H1 (cell line): ENCODE measurements at regions not wholly inside any gene's neighbourhood (a gene's known extent, or its start where the extent isn't known, plus 50 kb on each side); places are given as distances from the start of the nearest gene placed in this dataset.
"Not testable (repeated sequence)": the region's sequence is repeated elsewhere in the genome, so short reads cannot be mapped to it uniquely, and the experiment has no call there.

Experiments
- CTCF ChIA-PET: fragments of 300-600 bp; sonication (Branson Sonifier 250); formaldehyde crosslinking; loops from one replicate; lab custom pipeline; 2021; ENCODE audit not compliant: partially characterized antibody; lab: Charles Lee
- POLR2A ChIA-PET: fragments of 300-600 bp; sonication (Branson Sonifier 250); formaldehyde crosslinking; loops from one replicate; lab custom pipeline; 2021; ENCODE audit warnings: inconsistent platforms; ENCODE audit not compliant: partially characterized antibody; lab: Charles Lee
- DNase-seq, 2 experiments: peaks; one replicate each; pipeline versions ENCODE4 v3.0.0 to v3.0.0-alpha.2; 2010 to 2022; ENCODE audit warnings: low spot score in 2 of 2, low read depth in 1 of 2, mixed read lengths in 1 of 2
- FAIRE-seq: peaks from 2 replicates; lab custom pipeline; 2011; peaks lifted over from hg19 to GRCh38; lab: Jason Lieb, UNC
- H2AFZ ChIP-seq: 2 replicates; pipeline ENCODE4 v1.8.1; 2012; ENCODE audit warnings: low read length, inconsistent platforms
- H2AK5ac ChIP-seq: 2 replicates; pipeline ENCODE4 v1.6.1; 2013; ENCODE audit warnings: low read depth, low read length
- H2BK120ac ChIP-seq: replicated peaks from 2 replicates; pipeline ENCODE3; 2013; ENCODE audit warnings: low read depth, low read length, inconsistent platforms
- H2BK12ac ChIP-seq: 2 replicates; pipeline ENCODE4 v1.6.1; 2013; ENCODE audit warnings: low read depth, low read length
- H2BK15ac ChIP-seq: 2 replicates; pipeline ENCODE4 v1.6.1; 2013; ENCODE audit warnings: low read length
- H2BK20ac ChIP-seq: 2 replicates; pipeline ENCODE4 v1.6.1; 2013; ENCODE audit warnings: low read length
- H2BK5ac ChIP-seq: 2 replicates; pipeline ENCODE4 v1.6.1; 2013; ENCODE audit warnings: low read depth, low read length
- H3K14ac ChIP-seq: 2 replicates; pipeline ENCODE4 v1.6.1; 2013; ENCODE audit warnings: inconsistent platforms; ENCODE audit not compliant: insufficient read length
- H3K18ac ChIP-seq: 2 replicates; pipeline ENCODE4 v1.6.1; 2013; ENCODE audit warnings: low read length; ENCODE audit errors: extremely low read depth
- H3K23ac ChIP-seq: 2 replicates; pipeline ENCODE4 v1.6.1; 2013; ENCODE audit warnings: inconsistent platforms; ENCODE audit not compliant: insufficient read length
- H3K23me2 ChIP-seq: 2 replicates; pipeline ENCODE4 v1.6.1; 2013; ENCODE audit warnings: low read depth, low read length
- H3K27ac ChIP-seq: 2 replicates; pipeline ENCODE4 v1.6.1; 2011; ENCODE audit warnings: low read depth, low read length, inconsistent platforms
- H3K27me3 ChIP-seq, 4 experiments: replicated peaks in 1 of 4; 1 replicate in 1 of 4; 2 replicates in 3 of 4; pipeline versions ENCODE4 v1.6.1 to v1.8.1; 2011 to 2013; ENCODE audit warnings: low read length in 3 of 4, mild to moderate bottlenecking in 3 of 4, inconsistent platforms in 2 of 4, mixed read lengths in 2 of 4, moderate library complexity in 1 of 4; ENCODE audit not compliant: control insufficient read depth in 3 of 4, insufficient read depth in 3 of 4; ENCODE audit errors: extremely low read depth in 1 of 4
- H3K36me3 ChIP-seq, 4 experiments: 2 replicates each; pipeline versions ENCODE4 v1.6.1 to v1.8.1; 2011 to 2013; ENCODE audit warnings: mild to moderate bottlenecking in 4 of 4, low read length in 3 of 4, moderate library complexity in 2 of 4, control low read depth in 1 of 4, inconsistent platforms in 1 of 4; ENCODE audit not compliant: insufficient read depth in 4 of 4, control insufficient read depth in 2 of 4
- H3K4ac ChIP-seq: replicated peaks from 2 replicates; pipeline ENCODE3; 2013; ENCODE audit warnings: low read length, low read depth, mixed read lengths, inconsistent platforms; ENCODE audit not compliant: insufficient read length
- H3K4me1 ChIP-seq, 4 experiments: replicated peaks in 1 of 4; 1 replicate in 1 of 4; 2 replicates in 3 of 4; pipeline versions ENCODE4 v1.6.1 to v1.8.1; 2011 to 2013; ENCODE audit warnings: low read length in 3 of 4, inconsistent platforms in 2 of 4, mixed read lengths in 1 of 4; ENCODE audit not compliant: insufficient read depth in 4 of 4, control insufficient read depth in 3 of 4
- H3K4me2 ChIP-seq, 2 experiments: 2 replicates each; pipeline versions ENCODE4 v1.6.1 to v1.8.1; 2011 to 2013; ENCODE audit warnings: low read depth in 2 of 2, low read length in 2 of 2, control low read depth in 1 of 2, inconsistent platforms in 1 of 2, mild to moderate bottlenecking in 1 of 2; ENCODE audit not compliant: insufficient read depth in 1 of 2
- H3K4me3 ChIP-seq, 4 experiments: fragments of 200-600, 300-600 bp in 1 of 4; sonication (generic), shearing (Covaris generic), sonication (Bioruptor Twin) in 1 of 4; 2 replicates each; pipeline versions ENCODE4 v1.5.1 to v1.8.1; 2011 to 2016; ENCODE audit warnings: low read length in 4 of 4, low read depth in 3 of 4, control low read depth in 2 of 4, inconsistent platforms in 2 of 4, mild to moderate bottlenecking in 2 of 4, mixed read lengths in 1 of 4, moderate library complexity in 1 of 4; ENCODE audit not compliant: insufficient read depth in 2 of 4; ENCODE audit errors: extremely low read depth in 1 of 4
- H3K56ac ChIP-seq: replicated peaks from 2 replicates; pipeline ENCODE3; 2013; ENCODE audit warnings: low read depth, mild to moderate bottlenecking, mixed read lengths, low read length, inconsistent platforms; ENCODE audit not compliant: insufficient read length
- H3K79me1 ChIP-seq: 2 replicates; pipeline ENCODE4 v1.6.1; 2013; ENCODE audit warnings: low read depth, low read length, control low read depth
- H3K79me2 ChIP-seq, 2 experiments: 2 replicates each; pipeline versions ENCODE4 v1.6.1 to v1.8.1; 2012 to 2013; ENCODE audit warnings: low read length in 2 of 2, mild to moderate bottlenecking in 2 of 2, inconsistent platforms in 1 of 2; ENCODE audit not compliant: insufficient read depth in 2 of 2, control insufficient read depth in 1 of 2
- H3K9ac ChIP-seq, 4 experiments: replicated peaks in 1 of 4; 1 replicate in 1 of 4; 2 replicates in 3 of 4; pipeline versions ENCODE4 v1.6.1 to v1.8.1; 2011 to 2013; ENCODE audit warnings: low read depth in 3 of 4, low read length in 3 of 4, control low read depth in 2 of 4, mild to moderate bottlenecking in 2 of 4, moderate library complexity in 2 of 4, inconsistent platforms in 1 of 4; ENCODE audit errors: extremely low read depth in 1 of 4
- H3K9me3 ChIP-seq, 2 experiments: 2 replicates each; pipeline versions ENCODE4 v1.6.1 to v1.8.1; 2012 to 2013; ENCODE audit warnings: mild to moderate bottlenecking in 2 of 2, moderate library complexity in 2 of 2, control low read depth in 1 of 2, inconsistent platforms in 1 of 2, low read depth in 1 of 2, low read length in 1 of 2, mixed read lengths in 1 of 2; ENCODE audit not compliant: insufficient read depth in 2 of 2
- H4K20me1 ChIP-seq, 2 experiments: replicated peaks in 1 of 2; 2 replicates each; pipeline versions ENCODE3 to v1.8.1; 2011 to 2013; ENCODE audit warnings: inconsistent platforms in 2 of 2, low read length in 2 of 2, mild to moderate bottlenecking in 1 of 2; ENCODE audit not compliant: insufficient read depth in 2 of 2, control insufficient read depth in 1 of 2
- H4K5ac ChIP-seq: 2 replicates; pipeline ENCODE4 v1.6.1; 2013; ENCODE audit warnings: low read length, low read depth, mixed read lengths, inconsistent platforms; ENCODE audit not compliant: insufficient read length
- H4K8ac ChIP-seq: 2 replicates; pipeline ENCODE4 v1.8.0; 2013; ENCODE audit warnings: mild to moderate bottlenecking, moderate library complexity, low read length, inconsistent platforms; ENCODE audit not compliant: insufficient read depth; ENCODE audit errors: extremely low read depth
- H4K91ac ChIP-seq: replicated peaks from 2 replicates; pipeline ENCODE3; 2013; ENCODE audit warnings: low read length, mixed read lengths, inconsistent platforms; ENCODE audit not compliant: insufficient read length
- WGBS, 2 experiments: shearing (Covaris generic) in 1 of 2; methylation state at CpG; one replicate each; pipeline versions ENCODE4 v1.1.6 to v1.1.7; 2013 to 2015; ENCODE audit warnings: low lambda C conversion rate in 2 of 2, mixed read lengths in 2 of 2, inconsistent platforms in 1 of 2, low coverage in 1 of 2, missing lambda C conversion rate in 1 of 2; ENCODE audit not compliant: insufficient replicate concordance in 2 of 2, insufficient coverage in 1 of 2, insufficient read length in 1 of 2; ENCODE audit errors: extremely low coverage in 1 of 2, missing lambda C conversion rate in 1 of 2; 5-methylcytosine and 5-hydroxymethylcytosine counted together

DNA sequence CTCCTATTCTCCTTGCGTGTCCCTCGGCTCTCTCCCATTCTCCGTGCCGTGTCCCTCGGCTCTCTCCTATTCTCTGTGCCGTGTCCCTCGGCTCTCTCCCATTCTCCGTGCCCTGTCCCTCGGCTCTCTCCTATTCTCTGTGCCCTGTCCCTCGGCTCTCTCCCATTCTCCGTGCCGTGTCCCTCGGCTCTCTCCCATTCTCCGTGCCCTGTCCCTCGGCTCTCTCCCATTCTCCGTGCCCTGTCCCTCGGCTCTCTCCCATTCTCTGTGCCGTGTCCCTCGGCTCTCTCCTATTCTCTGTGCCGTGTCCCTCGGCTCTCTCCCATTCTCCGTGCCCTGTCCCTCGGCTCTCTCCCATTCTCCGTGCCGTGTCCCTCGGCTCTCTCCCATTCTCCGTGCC is 94.1 kb upstream of the FRG1 start:
- not testable (repeated sequence) for H3K23ac ChIP-seq

DNA sequence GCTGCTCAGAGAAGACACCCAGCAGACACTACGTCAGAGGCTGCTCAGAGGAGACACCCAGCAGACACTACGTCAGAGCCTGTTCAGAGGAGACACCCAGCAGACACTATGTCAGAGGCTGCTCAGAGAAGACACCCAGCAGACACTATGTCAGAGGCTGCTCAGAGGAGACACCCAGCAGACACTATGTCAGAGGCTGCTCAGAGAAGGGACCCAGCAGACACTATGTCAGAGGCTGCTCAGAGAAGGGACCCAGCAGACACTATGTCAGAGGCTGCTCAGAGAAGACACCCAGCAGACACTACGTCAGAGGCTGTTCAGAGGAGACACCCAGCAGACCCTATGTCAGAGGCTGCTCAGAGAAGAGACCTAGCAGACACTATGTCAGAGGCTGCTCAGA is 92.0 kb upstream of the FRG1 start:
- 35% methylated on average over 3 of the region's 3 CpGs; no CpG with 5 or more reads in 1 of the 2 experiments for WGBS, 2 experiments
- POLR2A ChIA-PET, H3K4ac ChIP-seq, H4K8ac ChIP-seq, H3K4me1 ChIP-seq, H3K4me3 ChIP-seq, H2BK12ac ChIP-seq, H3K23me2 ChIP-seq, H4K20me1 ChIP-seq, H3K79me1 ChIP-seq, CTCF ChIA-PET, H2BK120ac ChIP-seq, H2AK5ac ChIP-seq, H4K5ac ChIP-seq, H3K27me3 ChIP-seq, H3K36me3 ChIP-seq, DNase-seq, H3K14ac ChIP-seq, H3K4me2 ChIP-seq, H3K27ac ChIP-seq, H3K79me2 ChIP-seq, H2BK15ac ChIP-seq, H4K91ac ChIP-seq, H2BK20ac ChIP-seq, H2BK5ac ChIP-seq, H3K9ac ChIP-seq, H2AFZ ChIP-seq, FAIRE-seq, H3K56ac ChIP-seq, H3K18ac ChIP-seq, H3K23ac ChIP-seq: not testable (repeated sequence)
- H3K9me3 ChIP-seq = peaks cover 0 to 17% of the 10 kb centered on the region in 2 experiments; a peak in 2 of 4 replicates

More for the DNA sequence above, 94.1 kb upstream of the FRG1 start:
- H3K4me3 ChIP-seq, H3K4me2 ChIP-seq, POLR2A ChIA-PET, H2BK120ac ChIP-seq, H3K79me1 ChIP-seq, H3K36me3 ChIP-seq, H3K23me2 ChIP-seq, H4K8ac ChIP-seq, H2AFZ ChIP-seq, H3K9ac ChIP-seq, H4K91ac ChIP-seq, H2BK15ac ChIP-seq, FAIRE-seq, H3K27ac ChIP-seq, H4K5ac ChIP-seq, H2BK12ac ChIP-seq, H3K14ac ChIP-seq, H2BK5ac ChIP-seq, H3K56ac ChIP-seq, H3K4me1 ChIP-seq, H3K79me2 ChIP-seq, H2AK5ac ChIP-seq, CTCF ChIA-PET, DNase-seq, H2BK20ac ChIP-seq, H3K27me3 ChIP-seq, H4K20me1 ChIP-seq, H3K18ac ChIP-seq, H3K4ac ChIP-seq: not testable (repeated sequence)
- H3K9me3 ChIP-seq = peaks cover 0 to 17% of the 10 kb centered on the region in 2 experiments; a peak in 2 of 4 replicates
- WGBS, 2 experiments = 94% methylated on average over 27 of the region's 27 CpGs; no CpG with 5 or more reads in 1 of the 2 experiments
